HG03354 (cell line): ENCODE measurements at regions not wholly inside any gene's neighbourhood (a gene's known extent, or its start where the extent isn't known, plus 50 kb on each side); places are given as distances from the start of the nearest gene placed in this dataset.

Experiments used
- ATAC-seq: cut with Tn5 transposase; IDR thresholded peaks from one replicate; pipeline ENCODE4 v1.9.1; 2021; ENCODE audit warnings: mild to moderate bottlenecking; ENCODE audit not compliant: unreplicated experiment, poor library complexity, severe bottlenecking

GRCh38 chr4:175946472-175947116, 119.0 kb upstream of the WDR17 start:
- peak; percentile 48 for ATAC-seq

DNA sequence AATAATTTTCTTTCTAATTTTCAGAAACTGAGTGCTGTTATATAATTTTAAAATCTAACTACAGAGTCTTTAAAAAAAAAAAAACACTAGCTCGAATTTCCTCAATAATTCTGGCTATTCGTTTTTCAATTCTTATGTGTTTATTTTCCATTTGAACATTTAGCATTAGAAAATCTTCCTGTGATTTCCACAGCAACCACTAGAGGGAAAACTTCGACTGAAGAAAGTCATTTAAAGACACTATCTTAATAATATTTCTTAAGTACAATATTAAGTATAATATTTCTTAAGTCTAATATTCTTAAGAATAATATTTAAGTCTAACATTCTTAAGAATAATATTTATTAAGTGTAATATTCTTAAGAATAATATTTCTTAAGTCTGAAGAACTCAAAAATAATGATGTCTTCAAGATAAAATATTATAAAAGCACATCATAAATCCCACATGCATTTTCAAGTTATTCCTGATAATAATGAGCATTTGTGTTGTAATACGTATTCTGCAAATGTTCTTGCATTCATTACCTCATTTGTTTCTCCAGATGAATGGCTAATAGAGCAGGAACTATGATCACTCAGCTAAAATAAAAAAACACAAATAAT, 118.4 kb upstream of the WDR17 start:
- ATAC-seq, result peak; percentile 72

DNA sequence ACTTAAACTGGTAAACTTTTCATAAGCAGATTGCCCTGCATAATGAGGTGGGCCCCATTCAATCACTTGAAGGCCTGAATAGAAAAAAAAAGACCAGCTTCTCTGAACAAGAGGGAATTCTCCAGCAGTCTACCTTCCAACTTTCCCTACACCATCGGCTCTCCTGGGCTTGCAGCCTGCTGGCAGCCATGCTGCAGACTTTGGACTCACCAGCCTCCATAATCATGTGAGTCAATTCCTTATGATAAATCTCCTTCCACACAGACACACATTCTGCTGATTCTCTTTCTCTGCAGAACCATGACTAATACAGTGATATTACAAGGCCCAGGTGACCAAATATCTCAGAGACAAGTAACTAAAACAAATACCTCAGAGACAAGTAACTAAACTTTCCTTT, 113.8 kb upstream of the WDR17 start:
- ATAC-seq, result no peak

DNA sequence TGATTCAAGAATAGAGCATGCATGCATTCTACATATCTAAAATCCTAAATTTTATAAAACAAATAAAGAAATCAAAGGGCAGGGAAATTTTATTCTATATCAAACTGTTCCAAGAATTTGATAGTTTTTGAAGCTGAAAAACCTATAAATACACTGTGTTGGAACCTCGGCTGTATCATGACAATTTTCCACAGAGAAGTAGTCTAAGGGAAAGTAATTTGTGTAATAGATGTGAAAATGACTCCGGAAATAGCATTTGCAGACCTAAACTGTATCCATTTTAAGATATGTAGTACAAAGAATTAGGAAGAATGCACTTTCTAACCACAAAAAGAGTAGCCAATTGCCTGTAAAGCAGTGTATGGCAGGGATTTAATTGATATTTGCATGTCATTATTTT, 112.5 kb upstream of the WDR17 start:
- ATAC-seq, result no peak

- ATAC-seq, result peak; percentile 94
Measured at GRCh38 chr4:175953960-175954521, 111.6 kb upstream of the WDR17 start.

- ATAC-seq, result no peak
Measured at GRCh38 chr4:175954685-175955084, 111.0 kb upstream of the WDR17 start.

DNA sequence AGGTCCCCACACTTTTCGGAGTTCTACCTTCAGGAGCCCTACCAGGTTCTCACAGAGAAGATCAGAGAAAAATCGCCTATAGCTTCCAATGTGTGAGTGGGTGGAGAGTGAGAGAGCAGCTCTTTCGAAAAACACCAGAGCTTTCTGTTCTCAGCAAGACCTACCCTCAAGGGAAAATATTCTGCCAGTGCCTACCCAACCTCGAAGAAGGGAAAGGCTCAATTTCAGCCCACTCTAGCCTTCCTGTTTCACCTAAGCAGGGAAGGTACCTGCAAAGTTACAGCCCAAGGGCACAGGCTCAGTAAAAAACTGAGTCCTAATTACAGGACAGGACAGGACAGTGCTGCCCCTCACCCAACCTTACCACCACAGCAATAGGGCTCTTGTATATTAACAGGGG, 104.0 kb upstream of the WDR17 start:
- ATAC-seq, result peak; percentile 73

DNA sequence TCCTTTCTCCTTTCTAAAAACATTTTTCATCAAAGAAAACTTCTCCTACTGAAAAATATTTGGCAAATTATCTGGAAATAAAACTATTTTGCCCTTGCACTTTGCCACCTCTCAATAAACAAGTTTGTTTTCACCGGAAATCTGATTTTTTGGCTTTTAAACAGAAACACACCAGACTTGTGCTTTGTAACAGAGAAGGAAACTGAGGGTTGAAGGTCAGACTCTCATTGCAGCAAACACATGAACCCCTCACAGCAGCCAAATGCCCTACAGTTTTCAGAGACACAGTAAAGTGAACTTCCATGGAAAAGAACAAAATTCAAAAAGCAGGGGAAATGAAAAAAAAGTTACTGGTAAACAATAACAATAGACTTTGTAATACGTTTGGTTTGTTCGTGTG, 95.6 kb upstream of the WDR17 start:
- no peak for ATAC-seq

DNA sequence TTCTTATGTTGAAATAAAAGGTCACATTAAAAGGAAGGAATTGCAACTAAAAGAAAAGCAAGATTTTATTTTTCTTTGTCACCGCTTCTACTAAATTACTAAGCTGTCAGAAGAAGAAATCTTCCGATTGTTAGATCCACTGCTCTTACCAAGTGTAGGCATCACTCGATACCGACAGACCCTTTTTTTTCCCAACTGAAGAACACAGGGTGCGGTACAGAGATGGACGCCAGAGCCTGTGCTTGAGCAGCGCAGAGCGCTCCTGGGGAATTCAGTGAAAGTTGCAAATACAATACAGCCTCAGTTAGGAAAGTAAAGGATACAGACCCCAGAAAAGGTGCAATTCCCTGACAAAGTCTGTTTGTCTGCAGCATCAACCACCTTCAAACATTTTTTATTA, 94.9 kb upstream of the WDR17 start:
- ATAC-seq, result no peak

- no peak for ATAC-seq
Measured at GRCh38 chr4:175971388-175972179, 94.1 kb upstream of the WDR17 start.

GRCh38 chr4:175973027-175973923, 92.4 kb upstream of the WDR17 start:
- ATAC-seq, result no peak

GRCh38 chr4:175983636-175984035, 82.0 kb upstream of the WDR17 start:
- ATAC-seq, result no peak

GRCh38 chr4:175986668-175987067, 79.0 kb upstream of the WDR17 start:
- ATAC-seq, result no peak

DNA sequence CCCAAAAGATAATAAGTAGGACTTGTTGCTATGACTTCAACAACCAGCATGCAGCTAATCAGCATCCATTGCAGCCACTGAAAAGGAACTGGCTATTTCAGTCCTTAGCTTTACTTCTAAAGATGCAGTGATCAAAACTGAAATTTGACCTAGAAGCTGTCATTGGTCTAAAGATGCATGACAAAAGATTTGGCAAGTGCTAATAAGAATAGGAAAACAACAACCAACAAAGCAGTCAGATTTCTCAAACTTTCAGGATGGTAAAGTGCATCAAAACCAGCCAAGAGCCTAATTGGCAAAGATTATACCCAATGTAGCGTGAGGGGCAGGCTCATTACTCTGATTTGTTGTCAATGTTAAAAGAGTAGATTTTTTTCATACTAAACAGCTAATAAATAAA, 77.1 kb upstream of the WDR17 start:
- no peak for ATAC-seq

GRCh38 chr4:175996206-175996605, 69.4 kb upstream of the WDR17 start:
- ATAC-seq, result no peak

DNA sequence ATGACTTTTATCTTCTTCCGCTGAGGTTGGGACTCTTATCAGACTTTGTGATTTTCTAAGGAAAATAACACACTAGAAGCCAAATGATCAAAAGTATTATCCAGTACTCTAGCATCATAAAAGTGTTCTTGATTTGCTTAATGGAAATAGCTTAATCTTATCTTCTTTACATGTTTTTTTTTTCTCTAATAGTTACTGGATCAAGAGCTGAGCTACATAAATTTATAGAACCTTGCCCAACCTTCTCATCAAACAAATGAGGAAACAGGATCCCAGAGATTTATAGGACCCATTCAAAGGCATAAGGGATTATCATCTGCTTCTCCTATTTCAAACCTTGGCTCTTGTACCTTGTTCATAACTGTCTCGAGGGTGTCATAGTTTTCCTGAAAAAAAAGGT, 68.3 kb upstream of the WDR17 start:
- no peak for ATAC-seq

DNA sequence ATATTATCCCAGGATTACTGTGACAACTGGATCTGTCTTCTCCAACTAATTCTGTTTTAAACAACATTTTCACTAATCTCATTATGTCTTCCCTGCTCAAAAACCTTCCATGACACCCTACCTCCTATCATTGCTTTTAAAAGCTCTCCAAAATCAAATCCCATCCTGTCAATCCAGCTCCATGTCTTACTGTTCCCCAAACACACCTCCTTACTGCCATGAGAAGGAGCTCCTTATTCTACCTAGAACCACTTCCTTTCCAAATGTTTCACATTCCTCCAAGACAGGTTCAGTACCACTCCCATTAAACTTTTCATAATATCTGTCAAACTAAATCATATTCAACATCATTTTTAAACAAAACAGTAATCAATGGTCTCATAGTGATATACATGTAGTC, 66.9 kb upstream of the WDR17 start:
- ATAC-seq, result no peak

DNA sequence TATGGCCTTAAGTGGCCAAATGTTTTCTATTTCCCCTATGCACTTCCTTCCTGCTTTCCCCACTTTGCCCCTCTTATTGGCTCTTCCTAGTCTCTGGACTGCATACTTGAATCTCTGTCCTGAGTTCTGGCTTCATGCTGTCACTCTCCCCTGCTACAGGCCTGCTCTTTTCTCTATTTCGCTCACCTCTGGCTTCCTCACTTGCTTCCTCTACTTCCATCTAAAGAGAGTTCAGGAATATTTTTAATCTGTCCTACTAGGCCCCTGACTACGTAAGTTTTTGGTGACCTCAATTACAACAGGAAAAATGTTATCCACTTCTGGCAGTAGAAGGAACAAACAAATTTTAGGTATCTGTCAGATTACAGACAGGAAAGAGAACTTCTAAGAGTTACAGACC, 65.7 kb upstream of the WDR17 start:
- ATAC-seq, result no peak

GRCh38 chr4:176001151-176002006, 64.3 kb upstream of the WDR17 start:
- peak; percentile 13 for ATAC-seq
